GM12878 (cell line): ENCODE measurements at regions not wholly inside any gene's neighbourhood (a gene's known extent, or its start where the extent isn't known, plus 50 kb on each side); places are given as distances from the start of the nearest gene placed in this dataset.

ENCODE experiments used
- CBX5 ChIP-seq: sonication (generic); IDR thresholded peaks from 2 replicates; pipeline ENCODE4 v1.6.1; 2016; ENCODE audit warnings: low read depth, moderate library complexity, mild to moderate bottlenecking, inconsistent platforms
- EP300 ChIP-seq, 2 experiments: fragments of 150-350 bp in 1 of 2; IDR thresholded peaks; 2 replicates each; pipeline ENCODE4 v1.6.1; 2011 to 2012; ENCODE audit warnings: low read depth in 2 of 2, low read length in 2 of 2, borderline replicate concordance in 1 of 2, improper control_type of control experiment in 1 of 2, inconsistent platforms in 1 of 2; ENCODE audit not compliant: control insufficient read depth in 1 of 2
- MAX ChIP-seq: IDR thresholded peaks from 2 replicates; pipeline ENCODE4 v1.6.1; 2012; ENCODE audit warnings: low read depth, low read length, improper control_type of control experiment
- NFYB ChIP-seq: IDR thresholded peaks from 2 replicates; pipeline ENCODE4 v1.6.1; 2011; ENCODE audit warnings: low read depth, mild to moderate bottlenecking, low read length, improper control_type of control experiment, moderate library complexity; ENCODE audit not compliant: insufficient read depth
- POLR2A ChIP-seq: IDR thresholded peaks from 2 replicates; pipeline ENCODE4 v1.6.1; 2011; ENCODE audit warnings: low read depth, mild to moderate bottlenecking, low read length
- PRDM15 ChIP-seq: fragments of 450-650 bp; formaldehyde crosslinking; IDR thresholded peaks from 2 replicates; pipeline ENCODE4 v1.4.0; 2020; ENCODE audit warnings: mild to moderate bottlenecking, moderate library complexity
- RFX5 ChIP-seq: IDR thresholded peaks from 2 replicates; pipeline ENCODE4 v1.6.1; 2011; ENCODE audit warnings: low read depth, low read length, improper control_type of control experiment
- SREBF1 ChIP-seq: IDR thresholded peaks from 2 replicates; pipeline ENCODE4 v1.6.1; 2012; ENCODE audit warnings: mild to moderate bottlenecking, low read length
- SUZ12 ChIP-seq: fragments of 200-600 bp; sonication (generic); IDR thresholded peaks from one replicate; pipeline ENCODE4 v1.6.1; 2018; ENCODE audit warnings: antibody characterized with exemption, mild to moderate bottlenecking; ENCODE audit not compliant: unreplicated experiment
- ZBTB40 ChIP-seq: fragments of 450-650 bp; IDR thresholded peaks from 2 replicates; pipeline ENCODE4 v1.6.1; 2016; ENCODE audit warnings: mild to moderate bottlenecking, moderate library complexity, borderline replicate concordance
- TF ChIP-seq, protein P1 (sequence below): IDR thresholded peaks from 2 replicates; pipeline ENCODE4 v1.6.1; 2012; ENCODE audit warnings: low read depth, low read length, improper control_type of control experiment
- TF ChIP-seq, protein P2 (sequence below), 3 experiments: IDR thresholded peaks in 2 of 3; conservative IDR thresholded peaks in 1 of 3; 2 replicates each; pipeline ENCODE4 v1.5.1; 2011; ENCODE audit warnings: low read depth in 3 of 3, low read length in 3 of 3, mild to moderate bottlenecking in 3 of 3, control low read depth in 2 of 3, moderate library complexity in 2 of 3, inconsistent platforms in 1 of 3, mixed read lengths in 1 of 3; ENCODE audit not compliant: control insufficient read depth in 2 of 3, insufficient read depth in 1 of 3; ENCODE audit errors: extremely low read depth in 1 of 3
- TF ChIP-seq, protein P3 (sequence below): IDR thresholded peaks from 2 replicates; pipeline ENCODE4 v1.6.1; 2011; ENCODE audit warnings: borderline replicate concordance, low read depth, mild to moderate bottlenecking, moderate library complexity, low read length; ENCODE audit not compliant: insufficient read depth, poor library complexity, severe bottlenecking

GRCh38 chr4:110365761-110366160 is 110.2 kb upstream of the ENPEP start:
- TF ChIP-seq, protein P1, sequence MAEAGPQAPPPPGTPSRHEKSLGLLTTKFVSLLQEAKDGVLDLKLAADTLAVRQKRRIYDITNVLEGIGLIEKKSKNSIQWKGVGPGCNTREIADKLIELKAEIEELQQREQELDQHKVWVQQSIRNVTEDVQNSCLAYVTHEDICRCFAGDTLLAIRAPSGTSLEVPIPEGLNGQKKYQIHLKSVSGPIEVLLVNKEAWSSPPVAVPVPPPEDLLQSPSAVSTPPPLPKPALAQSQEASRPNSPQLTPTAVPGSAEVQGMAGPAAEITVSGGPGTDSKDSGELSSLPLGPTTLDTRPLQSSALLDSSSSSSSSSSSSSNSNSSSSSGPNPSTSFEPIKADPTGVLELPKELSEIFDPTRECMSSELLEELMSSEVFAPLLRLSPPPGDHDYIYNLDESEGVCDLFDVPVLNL = no peak
- TF ChIP-seq SREBF1 = no peak
- TF ChIP-seq EP300 (IDR thresholded peaks at IDR 0.05; ENCODE audit: borderline replicate concordance in 1 of 2, control insufficient read depth in 1 of 2, low read depth in 2 of 2, low read length in 2 of 2) = no peak
- no peak for TF ChIP-seq PRDM15 (CRISPR knock-in tag)
- no peak for TF ChIP-seq ZBTB40
- TF ChIP-seq MAX = no peak
- TF ChIP-seq, protein P2, sequence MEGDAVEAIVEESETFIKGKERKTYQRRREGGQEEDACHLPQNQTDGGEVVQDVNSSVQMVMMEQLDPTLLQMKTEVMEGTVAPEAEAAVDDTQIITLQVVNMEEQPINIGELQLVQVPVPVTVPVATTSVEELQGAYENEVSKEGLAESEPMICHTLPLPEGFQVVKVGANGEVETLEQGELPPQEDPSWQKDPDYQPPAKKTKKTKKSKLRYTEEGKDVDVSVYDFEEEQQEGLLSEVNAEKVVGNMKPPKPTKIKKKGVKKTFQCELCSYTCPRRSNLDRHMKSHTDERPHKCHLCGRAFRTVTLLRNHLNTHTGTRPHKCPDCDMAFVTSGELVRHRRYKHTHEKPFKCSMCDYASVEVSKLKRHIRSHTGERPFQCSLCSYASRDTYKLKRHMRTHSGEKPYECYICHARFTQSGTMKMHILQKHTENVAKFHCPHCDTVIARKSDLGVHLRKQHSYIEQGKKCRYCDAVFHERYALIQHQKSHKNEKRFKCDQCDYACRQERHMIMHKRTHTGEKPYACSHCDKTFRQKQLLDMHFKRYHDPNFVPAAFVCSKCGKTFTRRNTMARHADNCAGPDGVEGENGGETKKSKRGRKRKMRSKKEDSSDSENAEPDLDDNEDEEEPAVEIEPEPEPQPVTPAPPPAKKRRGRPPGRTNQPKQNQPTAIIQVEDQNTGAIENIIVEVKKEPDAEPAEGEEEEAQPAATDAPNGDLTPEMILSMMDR (IDR thresholded peaks at IDR 0.05 in 2 of 3, conservative IDR thresholded peaks at IDR 0.05 in 1 of 3; ENCODE audit: control insufficient read depth in 2 of 3, extremely low read depth in 1 of 3, insufficient read depth in 1 of 3, low read depth in 3 of 3, low read length in 3 of 3) = no peak
- no peak for TF ChIP-seq CBX5
- TF ChIP-seq, protein P3, sequence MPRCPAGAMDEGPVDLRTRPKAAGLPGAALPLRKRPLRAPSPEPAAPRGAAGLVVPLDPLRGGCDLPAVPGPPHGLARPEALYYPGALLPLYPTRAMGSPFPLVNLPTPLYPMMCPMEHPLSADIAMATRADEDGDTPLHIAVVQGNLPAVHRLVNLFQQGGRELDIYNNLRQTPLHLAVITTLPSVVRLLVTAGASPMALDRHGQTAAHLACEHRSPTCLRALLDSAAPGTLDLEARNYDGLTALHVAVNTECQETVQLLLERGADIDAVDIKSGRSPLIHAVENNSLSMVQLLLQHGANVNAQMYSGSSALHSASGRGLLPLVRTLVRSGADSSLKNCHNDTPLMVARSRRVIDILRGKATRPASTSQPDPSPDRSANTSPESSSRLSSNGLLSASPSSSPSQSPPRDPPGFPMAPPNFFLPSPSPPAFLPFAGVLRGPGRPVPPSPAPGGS = no peak
- TF ChIP-seq SUZ12 = no peak
- no peak for TF ChIP-seq NFYB
- TF ChIP-seq RFX5 = no peak
- TF ChIP-seq POLR2A = no peak
